Heart right ventricle (tissue), 16 donors: ENCODE measurements at regions not wholly inside any gene's neighbourhood (a gene's known extent, or its start where the extent isn't known, plus 50 kb on each side); places are given as distances from the start of the nearest gene placed in this dataset.
A peak's percentile ranks its signal among the peaks of the same experiment; 100 is the strongest.

Experiments
- ATAC-seq, 8 donors: fragments of 200-7000 bp; cut with Tn5 transposase; one replicate each; pipeline ENCODE4 v1.9.1; 2020; ENCODE audit warnings: mild to moderate bottlenecking in 8 of 8, moderate library complexity in 8 of 8, moderate number of reproducible peaks in 1 of 8
- DNase-seq, 2 donors: peaks; one replicate each; pipeline ENCODE4 v3.0.0-alpha.2; 2020
- H3K27ac ChIP-seq, 10 donors: fragments of 200-600 bp; sonication (generic) in 2 of 10; one replicate each; pipeline versions ENCODE4 v1.5.0 to v1.8.0; 2020 to 2022; ENCODE audit warnings: mild to moderate bottlenecking in 3 of 10
- H3K27me3 ChIP-seq, 7 donors: fragments of 200-600 bp; one replicate each; pipeline ENCODE4 v1.8.0; 2021 to 2022; ENCODE audit warnings: mild to moderate bottlenecking in 2 of 7
- H3K36me3 ChIP-seq, 9 donors: fragments of 200-600 bp; sonication (generic) in 1 of 9; one replicate each; pipeline versions ENCODE4 v1.5.0 to v1.8.0; 2020 to 2022; ENCODE audit warnings: mild to moderate bottlenecking in 2 of 9
- H3K4me1 ChIP-seq, 9 donors: fragments of 200-600 bp; sonication (generic) in 1 of 9; one replicate each; pipeline versions ENCODE4 v1.5.0 to v1.8.0; 2020 to 2022; ENCODE audit warnings: mild to moderate bottlenecking in 4 of 9
- H3K4me3 ChIP-seq, 10 donors: fragments of 200-600 bp; sonication (generic) in 2 of 10; one replicate each; pipeline versions ENCODE4 v1.5.0 to v1.8.0; 2020 to 2022; ENCODE audit warnings: mild to moderate bottlenecking in 7 of 10, moderate library complexity in 2 of 10
- H3K9me3 ChIP-seq, 11 donors: fragments of 200-600 bp in 10 of 11; sonication (generic) in 2 of 11; one replicate each; pipeline versions ENCODE4 v1.5.0 to v1.8.0; 2013 to 2022; ENCODE audit warnings: mild to moderate bottlenecking in 2 of 11, control low read depth in 1 of 11, moderate library complexity in 1 of 11
- WGBS, 2 donors: extraction: QIAGEN DNeasy Blood & Tissue Kit; methylation state at CpG; one replicate each; pipeline ENCODE4 v1.1.7; 2013; ENCODE audit warnings: inconsistent platforms in 1 of 2; 5-methylcytosine and 5-hydroxymethylcytosine counted together
- intact Hi-C, 10 donors: fragments of 100-400 bp; cut with DNase I; formaldehyde crosslinking; loops; one replicate each; pipeline versions ENCODE4 v1.11.1 to v1.14.2; 2022
- TF ChIP-seq, protein P1 (sequence below), 9 donors: fragments of 200-600 bp; sonication (generic) in 2 of 9; IDR thresholded peaks; one replicate each; pipeline versions ENCODE4 v1.5.0 to v1.8.0; 2021 to 2022; ENCODE audit warnings: antibody characterized with exemption in 9 of 9, mild to moderate bottlenecking in 5 of 9, moderate library complexity in 1 of 9
- donor health status: Arrhythmogenic right ventricular cardiomyopathy.
- donor health status: ischemic (EF 13 %, LVEDD 7.1; RV severe dilation, severe dysfunction).
- donor health status: healthy with polysubstance abuse.
- donor health status: DM: no; HTN: yes; CAD: no.
- donor health status: DM: no; HTN: no; CAD: no.
- donor health status: ischemic (EF 25% LVEDD 6.9; RV normal size, moderate dysfunction).
- donor health status: ischemic (EF 25% LVEDD 5.7; RV mildly dilated, moderate dysfunction).
- donor health status: healthy.
- donor health status: DM: yes; HTN: yes; CAD: no.
- donor health status: Ischemic cardiomyopathy.
- donor health status: ischemic (EF 35%, LVEDD 5.7; RV mildly dilated, moderate dysfunction).
- donor health status: nonischemic (EF 11% LVEDD 7.7; RV severe dilation, severe dysfunction).
- donor health status: DM: yes; HTN: yes; CAD: no.
- donor health status: PGD.
- donor health status: ischemic (EF 29% LVEDD 5.4; RV normal size, mild dysfunction).
- donor health status: nonischemic (EF 23%, LVEDD 6.1; RV moderate dilation, normal function).

DNA sequence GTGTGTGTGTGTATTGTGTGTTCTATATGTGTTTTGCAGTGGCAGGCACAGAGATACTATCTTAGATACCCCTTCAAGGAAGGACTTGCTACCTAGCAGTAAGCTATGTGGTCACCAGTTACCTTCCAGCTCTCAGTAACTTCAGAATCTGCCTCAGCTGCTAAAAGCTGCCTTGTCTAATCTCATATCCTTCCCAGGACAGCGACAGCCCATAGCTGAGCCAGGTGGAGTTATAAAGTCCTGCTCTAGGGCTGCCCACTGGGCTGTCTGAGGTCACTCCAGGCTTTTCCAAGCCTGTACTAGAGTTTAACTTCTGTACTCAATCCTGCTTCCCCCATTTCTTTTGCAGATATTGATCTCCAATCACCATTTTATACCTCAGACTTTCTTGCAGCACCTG lies 942.6 kb downstream of the GALC start:
- no peaks in the 10 kb centered on the region for H3K36me3 ChIP-seq
- DNase-seq = no peak
- no peak overlapping the region for H3K27ac ChIP-seq
- H3K27me3 ChIP-seq = no peaks in the 10 kb centered on the region
- intact Hi-C loops = no loop called here
- H3K9me3 ChIP-seq = no peaks in the 10 kb centered on the region
- WGBS, 2 donors = 32 to 38% methylated on average over 1 of the region's 1 CpG
- peaks cover 0 to 1% (median 0%) of the 10 kb centered on the region in 9 donors for H3K4me1 ChIP-seq
- H3K4me3 ChIP-seq = no peak overlapping the region
- TF ChIP-seq, protein P1, sequence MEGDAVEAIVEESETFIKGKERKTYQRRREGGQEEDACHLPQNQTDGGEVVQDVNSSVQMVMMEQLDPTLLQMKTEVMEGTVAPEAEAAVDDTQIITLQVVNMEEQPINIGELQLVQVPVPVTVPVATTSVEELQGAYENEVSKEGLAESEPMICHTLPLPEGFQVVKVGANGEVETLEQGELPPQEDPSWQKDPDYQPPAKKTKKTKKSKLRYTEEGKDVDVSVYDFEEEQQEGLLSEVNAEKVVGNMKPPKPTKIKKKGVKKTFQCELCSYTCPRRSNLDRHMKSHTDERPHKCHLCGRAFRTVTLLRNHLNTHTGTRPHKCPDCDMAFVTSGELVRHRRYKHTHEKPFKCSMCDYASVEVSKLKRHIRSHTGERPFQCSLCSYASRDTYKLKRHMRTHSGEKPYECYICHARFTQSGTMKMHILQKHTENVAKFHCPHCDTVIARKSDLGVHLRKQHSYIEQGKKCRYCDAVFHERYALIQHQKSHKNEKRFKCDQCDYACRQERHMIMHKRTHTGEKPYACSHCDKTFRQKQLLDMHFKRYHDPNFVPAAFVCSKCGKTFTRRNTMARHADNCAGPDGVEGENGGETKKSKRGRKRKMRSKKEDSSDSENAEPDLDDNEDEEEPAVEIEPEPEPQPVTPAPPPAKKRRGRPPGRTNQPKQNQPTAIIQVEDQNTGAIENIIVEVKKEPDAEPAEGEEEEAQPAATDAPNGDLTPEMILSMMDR (IDR thresholded peaks at IDR 0.05) = no peak
- ATAC-seq = no peak

DNA sequence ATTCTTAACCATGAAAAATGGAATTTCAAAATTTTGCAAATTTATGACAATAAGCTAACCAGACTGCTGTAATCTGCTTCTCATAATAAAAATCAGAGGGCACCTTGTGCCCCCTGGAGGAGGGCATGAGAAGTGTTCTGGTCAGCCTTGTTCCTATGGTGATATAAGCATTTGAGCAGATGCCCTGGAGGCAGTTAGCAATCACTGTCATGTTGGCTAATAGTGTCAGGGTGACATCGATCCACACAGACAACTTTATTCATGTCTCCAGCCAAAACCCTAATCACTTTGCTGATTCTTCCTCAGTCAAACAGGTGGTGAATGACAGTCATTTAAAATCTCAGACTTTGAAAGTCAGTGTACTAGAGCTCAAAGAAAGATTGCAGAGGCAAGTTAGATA lies 943.0 kb downstream of the GALC start:
- H3K27ac ChIP-seq = no peak overlapping the region
- no peaks in the 10 kb centered on the region for H3K36me3 ChIP-seq
- H3K4me3 ChIP-seq = no peak overlapping the region
- TF ChIP-seq, protein P1 (IDR thresholded peaks at IDR 0.05) = peak in 6 of 9 donors; percentile 7 to 42 (median 21)
- H3K9me3 ChIP-seq = no peaks in the 10 kb centered on the region
- ATAC-seq (no peak), DNase-seq (no peak)
- H3K4me1 ChIP-seq = peaks cover 0 to 6% (median 0%) of the 10 kb centered on the region in 9 donors
- no peaks in the 10 kb centered on the region for H3K27me3 ChIP-seq
- intact Hi-C loops = no loop called here
- 27 to 38% methylated on average over 1 of the region's 1 CpG for WGBS, 2 donors

DNA sequence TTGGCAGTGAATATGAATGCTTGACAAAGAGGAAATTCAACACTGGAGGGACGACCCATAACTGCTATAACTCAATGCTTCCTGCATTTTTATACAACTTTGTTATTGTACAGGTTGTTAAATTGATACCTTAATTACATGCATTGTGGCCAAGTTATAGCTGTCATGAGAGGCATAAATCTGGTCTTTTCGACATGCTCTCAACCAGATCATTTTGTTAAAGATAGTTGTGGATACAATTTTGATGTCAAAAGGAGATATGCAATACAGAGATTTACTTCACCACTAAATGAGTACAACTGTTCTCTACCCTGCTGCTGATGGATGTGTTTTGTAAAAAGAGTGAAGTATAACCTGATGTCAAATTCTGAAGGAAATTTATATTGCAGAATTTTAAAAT lies 946.0 kb downstream of the GALC start:
- no peaks in the 10 kb centered on the region for H3K9me3 ChIP-seq
- WGBS, 2 donors = 68 to 81% methylated on average over 2 of the region's 2 CpGs
- no peak overlapping the region for H3K4me3 ChIP-seq
- H3K4me1 ChIP-seq = peaks cover 0 to 9% (median 0%) of the 10 kb centered on the region in 9 donors
- ATAC-seq (no peak), DNase-seq (no peak)
- intact Hi-C loops = no loop called here
- TF ChIP-seq, protein P1 (IDR thresholded peaks at IDR 0.05) = no peak
- H3K27me3 ChIP-seq = no peaks in the 10 kb centered on the region
- H3K27ac ChIP-seq = no peak overlapping the region
- H3K36me3 ChIP-seq = no peaks in the 10 kb centered on the region

DNA sequence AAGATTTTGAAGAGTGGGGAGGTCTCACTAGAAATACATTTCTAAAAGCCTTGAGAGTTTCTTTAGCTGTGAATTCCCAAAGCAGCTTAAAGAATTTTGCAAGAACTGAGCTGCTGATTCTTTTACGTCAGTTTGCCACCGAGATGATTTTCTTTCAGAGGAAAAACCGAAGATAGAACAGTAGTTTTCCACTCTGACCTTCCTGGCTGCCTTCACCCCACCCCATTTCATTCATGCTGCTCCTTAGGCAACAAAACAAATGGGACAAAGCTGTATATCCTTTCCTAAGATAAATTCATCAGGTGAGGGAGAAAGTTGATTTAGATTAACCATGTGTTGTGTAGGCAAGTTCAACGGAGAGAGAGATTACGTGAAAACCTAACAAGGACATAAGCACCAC lies 947.0 kb downstream of the GALC start:
- TF ChIP-seq, protein P1 (IDR thresholded peaks at IDR 0.05) = no peak
- Histone ChIP-seq H3K27me3 (no peaks in the 10 kb centered on the region), H3K4me1 (peaks cover 0 to 9% (median 0%) of the 10 kb centered on the region in 9 donors), H3K27ac (no peak overlapping the region), H3K4me3 (no peak overlapping the region), H3K36me3 (no peaks in the 10 kb centered on the region), H3K9me3 (no peaks in the 10 kb centered on the region)
- 64% methylated on average over 5 of the region's 5 CpGs for WGBS, 2 donors
- DNase-seq (no peak), ATAC-seq (no peak)
- intact Hi-C loops = no loop called here
